GM23248 (cell line): ENCODE measurements at regions not wholly inside any gene's neighbourhood (a gene's known extent, or its start where the extent isn't known, plus 50 kb on each side); places are given as distances from the start of the nearest gene placed in this dataset.

Experiments used
- EZH2 ChIP-seq: fragments of 200-600 bp; sonication (generic); IDR thresholded peaks from 2 replicates; pipeline ENCODE4 v1.6.1; 2018; ENCODE audit warnings: antibody characterized with exemption, mild to moderate bottlenecking; ENCODE audit not compliant: insufficient read depth, poor library complexity, severe bottlenecking
- EZH2phosphoT487 ChIP-seq: fragments of 200-600 bp; sonication (generic); IDR thresholded peaks from 2 replicates; pipeline ENCODE4 v1.6.1; 2018; ENCODE audit warnings: antibody characterized with exemption, moderate library complexity, mild to moderate bottlenecking, low read depth; ENCODE audit not compliant: insufficient read depth

DNA sequence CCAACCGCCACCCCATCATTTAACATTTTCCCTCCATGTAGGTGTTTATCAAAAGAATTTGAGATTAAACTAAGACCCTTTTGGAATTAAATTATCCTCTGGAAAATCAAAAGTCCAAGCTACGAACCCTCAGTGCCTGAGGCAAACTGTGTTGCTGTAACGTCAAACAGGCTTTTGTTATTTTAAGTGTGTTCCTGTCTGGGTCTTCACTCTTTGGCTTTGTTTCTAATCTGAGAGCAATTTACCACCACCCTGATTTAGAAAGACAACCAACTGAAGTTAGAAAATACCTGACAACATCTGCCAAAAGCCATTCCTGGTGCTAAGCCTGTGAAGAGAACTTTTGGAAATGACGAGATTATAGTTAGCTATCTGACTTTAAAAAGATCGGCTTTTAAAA, 199.9 kb downstream of the DIRAS2 start:
- TF ChIP-seq EZH2: no peak
- TF ChIP-seq EZH2phosphoT487: no peak
